H9 (cell line): ENCODE measurements at regions not wholly inside any gene's neighbourhood (a gene's known extent, or its start where the extent isn't known, plus 50 kb on each side); places are given as distances from the start of the nearest gene placed in this dataset.

Experiments
- DNase-seq: peaks from one replicate; pipeline ENCODE4 v3.0.0-alpha.2; 2017
- H2AFZ ChIP-seq: one replicate; pipeline ENCODE4 v1.6.1; 2013; ENCODE audit warnings: mild to moderate bottlenecking, low read length, control low read depth, moderate library complexity
- H2AK5ac ChIP-seq: 2 replicates; pipeline ENCODE4 v1.6.1; 2013; ENCODE audit warnings: low read length, control low read depth, mixed read lengths; ENCODE audit not compliant: insufficient read length
- H2BK120ac ChIP-seq: one replicate; pipeline ENCODE4 v1.6.1; 2013; ENCODE audit warnings: low read depth, mild to moderate bottlenecking, low read length, control low read depth, inconsistent platforms; ENCODE audit not compliant: poor library complexity, severe bottlenecking
- H2BK12ac ChIP-seq: 2 replicates; pipeline ENCODE4 v1.6.1; 2013; ENCODE audit warnings: low read length, control low read depth, mixed read lengths, low read depth; ENCODE audit not compliant: insufficient read length
- H2BK15ac ChIP-seq: 2 replicates; pipeline ENCODE4 v1.6.1; 2013; ENCODE audit warnings: low read depth, low read length, control low read depth
- H2BK20ac ChIP-seq: one replicate; pipeline ENCODE4 v1.6.1; 2013; ENCODE audit warnings: low read depth, mild to moderate bottlenecking, low read length, control low read depth, inconsistent platforms; ENCODE audit not compliant: poor library complexity, severe bottlenecking
- H2BK5ac ChIP-seq: 2 replicates; pipeline ENCODE4 v1.6.1; 2013; ENCODE audit warnings: low read length, control low read depth, mixed read lengths; ENCODE audit not compliant: insufficient read length
- H3K14ac ChIP-seq: 2 replicates; pipeline ENCODE4 v1.6.1; 2013; ENCODE audit warnings: low read length, control low read depth; ENCODE audit not compliant: insufficient read depth
- H3K18ac ChIP-seq: 2 replicates; pipeline ENCODE4 v1.6.1; 2013; ENCODE audit warnings: low read depth, mild to moderate bottlenecking, mixed read lengths, low read length, control low read depth; ENCODE audit not compliant: insufficient read length
- H3K23ac ChIP-seq: 2 replicates; pipeline ENCODE4 v1.6.1; 2013; ENCODE audit warnings: low read length, control low read depth, mixed read lengths, low read depth; ENCODE audit not compliant: insufficient read length
- H3K23me2 ChIP-seq: 2 replicates; pipeline ENCODE4 v1.6.1; 2013; ENCODE audit warnings: low read depth, mild to moderate bottlenecking, mixed read lengths, low read length, control low read depth; ENCODE audit not compliant: insufficient read length, poor library complexity, severe bottlenecking
- H3K27ac ChIP-seq: 2 replicates; pipeline ENCODE4 v1.5.1; 2013; ENCODE audit warnings: low read length, control low read depth, mixed read lengths, low read depth; ENCODE audit not compliant: insufficient read length
- H3K27me3 ChIP-seq: 2 replicates; pipeline ENCODE4 v1.6.1; 2013; ENCODE audit warnings: low read length, control low read depth, inconsistent platforms; ENCODE audit not compliant: insufficient read depth
- H3K4ac ChIP-seq: 2 replicates; pipeline ENCODE4 v1.6.1; 2013; ENCODE audit warnings: low read depth, mild to moderate bottlenecking, control low read depth, inconsistent platforms, low read length, moderate library complexity
- H3K4me1 ChIP-seq: 2 replicates; pipeline ENCODE4 v1.6.1; 2013; ENCODE audit warnings: low read length, control low read depth, inconsistent platforms; ENCODE audit not compliant: insufficient read depth
- H3K4me2 ChIP-seq: 2 replicates; pipeline ENCODE4 v1.6.1; 2013; ENCODE audit warnings: low read length, control low read depth, mixed read lengths; ENCODE audit not compliant: insufficient read length, insufficient read depth
- H3K56ac ChIP-seq: 2 replicates; pipeline ENCODE4 v1.6.1; 2013; ENCODE audit warnings: low read depth, mild to moderate bottlenecking, mixed read lengths, low read length, control low read depth; ENCODE audit not compliant: insufficient read length
- H3K79me1 ChIP-seq: 2 replicates; pipeline ENCODE4 v1.6.1; 2013; ENCODE audit warnings: low read depth, mild to moderate bottlenecking, moderate library complexity, low read length, control low read depth, inconsistent platforms; ENCODE audit not compliant: insufficient read depth, poor library complexity, severe bottlenecking
- H3K79me2 ChIP-seq: 2 replicates; pipeline ENCODE4 v1.6.1; 2013; ENCODE audit warnings: low read length, control low read depth, inconsistent platforms; ENCODE audit not compliant: insufficient read depth
- H3K9ac ChIP-seq: 2 replicates; pipeline ENCODE4 v1.6.1; 2013; ENCODE audit warnings: low read length, control low read depth, mixed read lengths; ENCODE audit not compliant: insufficient read length; ENCODE audit errors: extremely low read depth
- H3K9me3 ChIP-seq: one replicate; pipeline ENCODE4 v1.6.1; 2013; ENCODE audit warnings: low read depth, low read length, inconsistent platforms; ENCODE audit not compliant: control insufficient read depth
- H3T11ph ChIP-seq: one replicate; pipeline ENCODE4 v1.6.1; 2013; ENCODE audit warnings: mild to moderate bottlenecking, low read length, control low read depth, inconsistent platforms
- H4K20me1 ChIP-seq: one replicate; pipeline ENCODE4 v1.6.1; 2013; ENCODE audit not compliant: control insufficient read depth, insufficient read length, insufficient read depth
- H4K5ac ChIP-seq: 2 replicates; pipeline ENCODE4 v1.6.1; 2013; ENCODE audit warnings: low read depth, mild to moderate bottlenecking, mixed read lengths, low read length, control low read depth; ENCODE audit not compliant: insufficient read length
- H4K8ac ChIP-seq: replicated peaks from 2 replicates; pipeline ENCODE4 v1.6.1; 2013; ENCODE audit warnings: low read length, control low read depth, mixed read lengths, low read depth; ENCODE audit not compliant: insufficient read length
- H4K91ac ChIP-seq: 2 replicates; pipeline ENCODE4 v1.6.1; 2013; ENCODE audit warnings: low read depth, mild to moderate bottlenecking, moderate library complexity, mixed read lengths, low read length, control low read depth; ENCODE audit not compliant: insufficient read length
- H3K27ac Mint-ChIP-seq, 3 experiments: 2 replicates in 2 of 3; 3 replicates in 1 of 3; pipeline ENCODE4 v1.8.0; 2020 to 2021; ENCODE audit warnings: mixed read lengths in 3 of 3, mild to moderate bottlenecking in 1 of 3, moderate library complexity in 1 of 3
- H3K27me3 Mint-ChIP-seq: 2 replicates; pipeline ENCODE4 v1.8.0; 2021; ENCODE audit warnings: low read depth, mild to moderate bottlenecking, moderate library complexity, mixed read lengths
- H3K36me3 Mint-ChIP-seq, 3 experiments: 2 replicates in 2 of 3; 3 replicates in 1 of 3; pipeline ENCODE4 v1.8.0; 2020 to 2021; ENCODE audit warnings: low read depth in 3 of 3, mixed read lengths in 3 of 3; ENCODE audit not compliant: insufficient read depth in 1 of 3
- H3K4me1 Mint-ChIP-seq, 2 experiments: 2 replicates each; pipeline ENCODE4 v1.8.0; 2020; ENCODE audit warnings: mixed read lengths in 2 of 2
- H3K4me3 Mint-ChIP-seq, 2 experiments: 2 replicates in 1 of 2; 3 replicates in 1 of 2; pipeline ENCODE4 v1.8.0; 2020 to 2021; ENCODE audit warnings: mild to moderate bottlenecking in 2 of 2, mixed read lengths in 2 of 2, moderate library complexity in 1 of 2
- H3K9me3 Mint-ChIP-seq, 2 experiments: 2 replicates in 1 of 2; 3 replicates in 1 of 2; pipeline ENCODE4 v1.8.0; 2020; ENCODE audit warnings: mild to moderate bottlenecking in 2 of 2, mixed read lengths in 2 of 2, moderate library complexity in 1 of 2
- WGBS: extraction: QIAGEN DNeasy Blood & Tissue Kit; methylation state at CpG from one replicate; pipeline ENCODE4 v1.1.7; 2013; ENCODE audit warnings: missing lambda C conversion rate, low lambda C conversion rate, mixed read lengths; ENCODE audit not compliant: insufficient read length; ENCODE audit errors: extremely low coverage; 5-methylcytosine and 5-hydroxymethylcytosine counted together
- TF ChIP-seq, protein P1 (sequence below): fragments of 200-600 bp; sonication (generic); conservative IDR thresholded peaks from 3 replicates; pipeline ENCODE4 v1.8.0; 2021; ENCODE audit warnings: antibody characterized with exemption, mild to moderate bottlenecking

- Histone ChIP-seq H4K91ac (no peak overlapping the region), H3K56ac (no peak overlapping the region), H2BK120ac (no peak overlapping the region), H3K18ac (no peak overlapping the region), H2AK5ac (no peak overlapping the region), H2BK20ac (no peak overlapping the region), H4K8ac (no peak overlapping the region), H3K4me1 (peaks cover 5% of the 10 kb centered on the region; the same call in 1 of the 2 replicates), H2BK15ac (no peak overlapping the region), H3K23ac (no peak overlapping the region), H3K9ac (no peak overlapping the region), H4K5ac (no peak overlapping the region), H3K79me2 (no peaks in the 10 kb centered on the region), H2BK5ac (no peak overlapping the region), H3K79me1 (no peaks in the 10 kb centered on the region), H2BK12ac (no peak overlapping the region), H3K4me2 (no peak overlapping the region), H3K4ac (no peak overlapping the region), H3K9me3 (no peaks in the 10 kb centered on the region), H3K23me2 (no peaks in the 10 kb centered on the region), H3T11ph (no peak overlapping the region), H4K20me1 (no peaks in the 10 kb centered on the region), H3K27me3 (no peaks in the 10 kb centered on the region), H3K27ac (no peak overlapping the region), H2AFZ (no peak overlapping the region), H3K14ac (no peak overlapping the region)
- no peak overlapping the region for H3K4me3 Mint-ChIP-seq
- H3K27me3 Mint-ChIP-seq: no peaks in the 10 kb centered on the region
- DNase-seq: no peak
- H3K36me3 Mint-ChIP-seq: peaks cover 0 to 2% (median 0%) of the 10 kb centered on the region in 3 experiments; a peak in 1 of 7 replicates
- H3K4me1 Mint-ChIP-seq: peaks cover 4 to 9% of the 10 kb centered on the region in 2 experiments; a peak in 3 of 4 replicates
- peaks cover 2% of the 10 kb centered on the region in 2 experiments; a peak in 1 of 5 replicates for H3K9me3 Mint-ChIP-seq
- WGBS: no CpG with 5 or more reads among the region's 3 CpGs
- TF ChIP-seq, protein P1, sequence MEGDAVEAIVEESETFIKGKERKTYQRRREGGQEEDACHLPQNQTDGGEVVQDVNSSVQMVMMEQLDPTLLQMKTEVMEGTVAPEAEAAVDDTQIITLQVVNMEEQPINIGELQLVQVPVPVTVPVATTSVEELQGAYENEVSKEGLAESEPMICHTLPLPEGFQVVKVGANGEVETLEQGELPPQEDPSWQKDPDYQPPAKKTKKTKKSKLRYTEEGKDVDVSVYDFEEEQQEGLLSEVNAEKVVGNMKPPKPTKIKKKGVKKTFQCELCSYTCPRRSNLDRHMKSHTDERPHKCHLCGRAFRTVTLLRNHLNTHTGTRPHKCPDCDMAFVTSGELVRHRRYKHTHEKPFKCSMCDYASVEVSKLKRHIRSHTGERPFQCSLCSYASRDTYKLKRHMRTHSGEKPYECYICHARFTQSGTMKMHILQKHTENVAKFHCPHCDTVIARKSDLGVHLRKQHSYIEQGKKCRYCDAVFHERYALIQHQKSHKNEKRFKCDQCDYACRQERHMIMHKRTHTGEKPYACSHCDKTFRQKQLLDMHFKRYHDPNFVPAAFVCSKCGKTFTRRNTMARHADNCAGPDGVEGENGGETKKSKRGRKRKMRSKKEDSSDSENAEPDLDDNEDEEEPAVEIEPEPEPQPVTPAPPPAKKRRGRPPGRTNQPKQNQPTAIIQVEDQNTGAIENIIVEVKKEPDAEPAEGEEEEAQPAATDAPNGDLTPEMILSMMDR: no peak
- no peak overlapping the region for H3K27ac Mint-ChIP-seq
Measured at GRCh38 chr7:115409682-115410433, 488.0 kb downstream of the MDFIC start.
